Ovary (tissue), 3 donors: ENCODE measurements at regions not wholly inside any gene's neighbourhood (a gene's known extent, or its start where the extent isn't known, plus 50 kb on each side); places are given as distances from the start of the nearest gene placed in this dataset.

Source experiments
- CTCF ChIP-seq, 3 donors: fragments of 450-650 bp in 2 of 3; fragments of 200-600 bp in 1 of 3; IDR thresholded peaks; one replicate each; pipeline versions ENCODE4 v1.5.1 to v1.8.0; 2016 to 2022; ENCODE audit warnings: antibody characterized with exemption in 3 of 3, mild to moderate bottlenecking in 1 of 3
- EP300 ChIP-seq: sonication (generic); formaldehyde crosslinking; IDR thresholded peaks from one replicate; pipeline ENCODE4 v1.6.1; 2017; ENCODE audit warnings: antibody characterized with exemption
- POLR2A ChIP-seq: fragments of 450-650 bp; IDR thresholded peaks from one replicate; pipeline ENCODE4 v1.6.1; 2017; ENCODE audit warnings: antibody characterized with exemption, mild to moderate bottlenecking, moderate library complexity
- donor health status: DM: no; HTN: no; CAD: no.

GRCh38 chr13:95484052-95484451, 68.5 kb upstream of the CLDN10 start:
- no peak for TF ChIP-seq CTCF (IDR thresholded peaks at IDR 0.05)
- no peak for TF ChIP-seq POLR2A
- no peak for TF ChIP-seq EP300
